Pulmonary artery endothelial cell (primary cell): ENCODE measurements at regions not wholly inside any gene's neighbourhood (a gene's known extent, or its start where the extent isn't known, plus 50 kb on each side); places are given as distances from the start of the nearest gene placed in this dataset.

Experiments used
- DNase-seq: peaks from one replicate; pipeline ENCODE4 v3.0.0-alpha.2; 2011; ENCODE audit warnings: low read depth, low spot score

DNA sequence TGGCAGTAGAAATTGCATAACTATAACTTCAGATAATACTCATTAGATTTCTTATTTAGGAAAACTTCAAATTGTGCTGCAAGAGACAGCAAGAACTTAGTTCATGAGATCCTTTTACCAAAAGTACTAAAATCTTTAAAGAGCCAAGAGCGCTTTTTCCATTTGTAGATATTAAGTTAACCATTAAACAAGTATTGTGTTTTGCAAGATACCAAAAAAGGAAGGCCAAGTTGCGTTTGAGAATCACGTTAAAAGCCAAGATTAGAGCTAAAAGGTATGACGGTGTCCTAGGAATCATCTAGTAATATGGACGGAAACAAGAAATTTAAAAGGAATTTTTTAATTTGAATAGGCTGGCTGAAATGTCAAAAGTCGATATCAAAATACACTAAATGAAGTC lies 361.3 kb upstream of the LYPLAL1 start:
- DNase-seq: no peak

DNA sequence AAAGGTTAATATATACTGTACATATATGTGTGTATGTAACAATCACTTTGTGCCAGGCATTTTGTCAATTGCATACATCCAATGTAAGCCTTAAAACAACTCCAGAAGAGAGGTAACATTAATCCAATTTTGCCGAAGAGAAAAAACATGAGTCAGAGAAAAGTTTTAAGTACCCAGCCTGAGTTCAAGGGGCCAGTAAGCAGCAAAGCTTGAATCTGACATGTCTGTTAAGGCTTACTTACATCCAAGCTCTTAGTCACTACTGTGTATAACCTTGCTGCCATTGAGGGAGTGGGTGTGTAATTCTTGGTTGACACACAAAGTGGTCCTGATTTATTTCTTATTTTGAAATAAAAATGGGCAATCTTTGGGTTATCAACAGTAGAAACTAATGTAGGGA lies 360.4 kb upstream of the LYPLAL1 start:
- no peak for DNase-seq

DNA sequence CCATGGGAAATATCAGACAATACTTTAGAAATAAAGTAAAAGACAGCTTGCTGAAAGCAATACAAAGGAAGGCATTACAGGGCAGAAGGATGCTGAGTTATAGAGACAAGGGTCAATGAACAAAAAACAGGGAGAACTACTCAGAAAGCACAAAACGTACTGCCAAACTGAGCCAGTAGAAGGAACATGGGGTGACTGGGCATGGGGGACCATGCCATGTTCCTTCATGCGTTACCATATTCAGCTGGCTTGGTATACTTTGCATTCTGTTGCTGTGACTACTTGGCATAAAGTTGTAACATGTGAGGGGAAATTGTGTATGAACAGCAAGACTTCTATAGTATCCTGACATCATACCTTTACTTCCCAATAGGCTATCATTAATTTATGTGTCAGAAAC lies 358.6 kb upstream of the LYPLAL1 start:
- no peak for DNase-seq

- DNase-seq: no peak
These were observed 356.6 kb upstream of the LYPLAL1 start for GRCh38 chr1:218817071-218817470.

DNA sequence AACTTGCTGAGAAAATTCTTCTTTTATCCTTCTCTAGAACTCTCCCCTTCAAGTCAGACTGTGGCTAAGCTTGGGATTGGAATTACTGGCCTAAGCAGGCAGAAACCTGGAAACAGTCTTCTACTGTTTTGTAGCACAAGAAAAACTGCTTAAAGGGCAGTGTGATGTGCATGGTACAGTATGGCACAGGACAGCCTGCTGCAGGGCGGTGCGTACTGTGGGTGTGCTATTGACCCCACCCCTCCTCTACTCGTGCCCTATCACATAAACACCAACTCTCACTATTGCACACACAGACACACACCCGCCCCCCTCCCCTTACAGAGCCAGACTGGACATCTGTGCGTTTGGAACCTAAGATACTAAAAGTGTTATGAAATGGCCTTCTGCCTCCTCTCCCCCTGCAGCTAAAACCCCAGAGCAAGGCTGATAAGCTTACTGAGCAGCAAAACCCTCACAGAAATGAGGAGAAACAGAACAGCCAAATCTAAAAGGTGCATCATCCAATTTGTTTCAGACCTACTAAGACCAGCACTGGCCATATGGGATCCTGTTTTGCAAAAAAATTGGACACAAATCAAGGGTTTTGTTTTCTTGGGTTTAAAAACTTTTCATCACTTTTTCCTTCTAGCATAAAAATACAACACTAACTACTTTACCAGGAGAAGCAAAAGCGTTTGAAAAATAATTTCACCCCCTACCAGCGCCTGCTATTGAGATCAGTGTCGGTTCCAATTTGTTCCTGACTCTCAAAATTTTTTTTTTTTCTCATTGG lies 355.8 kb upstream of the LYPLAL1 start:
- DNase-seq: no peak

- DNase-seq: no peak
These were observed 350.3 kb upstream of the LYPLAL1 start for GRCh38 chr1:218823291-218823900.

DNA sequence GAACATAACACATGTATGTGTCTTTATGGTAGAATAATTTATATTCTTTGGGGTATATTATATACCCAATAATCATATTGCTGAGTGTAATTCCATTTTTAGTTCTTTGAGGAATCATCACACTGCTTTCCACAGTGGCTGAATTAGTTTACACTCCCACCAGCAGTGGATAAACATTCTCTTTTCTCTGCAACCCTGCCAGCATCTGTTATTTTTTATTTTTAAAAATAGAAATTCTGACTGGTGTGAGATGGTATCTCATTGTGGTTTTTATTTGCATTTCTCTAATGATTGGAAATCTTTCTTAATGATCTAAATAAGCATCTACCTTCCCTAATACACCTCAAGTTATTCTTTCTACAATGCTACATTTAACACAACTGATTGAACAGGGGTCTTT lies 346.2 kb upstream of the LYPLAL1 start:
- DNase-seq: no peak

DNA sequence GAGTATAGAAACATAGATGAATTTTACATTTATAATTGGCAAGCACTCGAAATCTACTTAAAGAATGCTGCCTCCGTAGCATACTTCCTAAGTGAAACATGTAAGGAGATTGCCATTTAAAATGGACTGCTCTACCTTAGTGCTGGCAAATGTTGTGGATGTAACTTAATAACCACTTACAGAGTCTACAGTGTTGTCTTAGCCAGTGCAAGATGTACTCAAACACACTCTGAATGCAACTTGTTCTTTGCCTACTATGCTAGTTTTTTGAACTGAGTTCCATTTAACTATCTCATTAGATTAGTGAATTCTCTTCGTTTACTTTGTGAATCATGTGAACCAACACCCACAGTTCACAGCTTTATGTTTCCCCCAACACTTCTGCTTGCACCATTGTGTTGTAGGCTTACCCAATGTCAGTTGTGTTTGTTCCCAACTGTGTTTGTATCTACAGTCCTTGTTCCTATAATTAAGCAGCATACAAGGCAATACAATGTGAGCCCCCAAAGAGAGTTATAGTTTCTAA lies 345.5 kb upstream of the LYPLAL1 start:
- DNase-seq: no peak

GRCh38 chr1:218829097-218829496 lies 344.6 kb upstream of the LYPLAL1 start:
- no peak for DNase-seq

GRCh38 chr1:218835609-218836008 lies 338.1 kb upstream of the LYPLAL1 start:
- DNase-seq: no peak

DNA sequence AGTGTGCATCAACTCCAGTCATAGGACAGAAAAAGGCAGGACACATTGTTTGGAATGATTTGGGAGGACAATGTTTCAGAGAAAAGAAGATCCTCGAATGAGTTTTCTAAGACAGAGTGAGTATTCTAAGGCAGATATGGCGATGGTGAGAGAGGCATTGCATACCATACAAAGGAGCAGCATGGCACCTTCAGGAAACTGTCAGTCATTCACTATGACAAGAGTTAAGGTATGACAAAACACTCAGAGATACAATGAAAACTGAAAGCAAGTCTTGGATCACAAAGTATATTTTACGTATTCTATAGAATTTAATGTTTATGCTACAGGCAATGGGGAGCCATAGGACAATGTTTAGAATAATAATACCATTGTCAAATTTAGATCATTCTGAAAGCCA lies 337.4 kb upstream of the LYPLAL1 start:
- no peak for DNase-seq

GRCh38 chr1:218837051-218837450 lies 336.6 kb upstream of the LYPLAL1 start:
- DNase-seq: no peak

DNA sequence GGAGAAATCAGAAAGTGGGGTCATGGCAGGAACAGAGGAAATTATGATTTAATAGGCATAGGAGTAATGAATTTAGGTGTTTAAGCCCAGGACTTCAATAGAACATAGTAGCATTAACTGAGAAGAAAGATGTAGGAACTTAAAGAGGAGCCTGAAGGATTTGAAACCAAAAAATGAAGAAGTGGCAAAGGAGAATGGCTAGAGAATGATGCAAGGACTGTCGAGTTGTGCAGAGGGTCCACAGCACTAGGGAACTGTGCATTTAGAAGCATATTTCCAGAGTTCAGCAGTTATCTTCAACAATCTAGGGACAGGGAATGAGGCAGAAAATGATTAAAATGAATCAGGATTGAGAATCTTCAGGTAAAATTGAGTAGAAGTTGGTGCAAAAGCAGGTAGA lies 328.1 kb upstream of the LYPLAL1 start:
- DNase-seq: no peak

GRCh38 chr1:218846181-218846580 lies 327.5 kb upstream of the LYPLAL1 start:
- DNase-seq: no peak

DNA sequence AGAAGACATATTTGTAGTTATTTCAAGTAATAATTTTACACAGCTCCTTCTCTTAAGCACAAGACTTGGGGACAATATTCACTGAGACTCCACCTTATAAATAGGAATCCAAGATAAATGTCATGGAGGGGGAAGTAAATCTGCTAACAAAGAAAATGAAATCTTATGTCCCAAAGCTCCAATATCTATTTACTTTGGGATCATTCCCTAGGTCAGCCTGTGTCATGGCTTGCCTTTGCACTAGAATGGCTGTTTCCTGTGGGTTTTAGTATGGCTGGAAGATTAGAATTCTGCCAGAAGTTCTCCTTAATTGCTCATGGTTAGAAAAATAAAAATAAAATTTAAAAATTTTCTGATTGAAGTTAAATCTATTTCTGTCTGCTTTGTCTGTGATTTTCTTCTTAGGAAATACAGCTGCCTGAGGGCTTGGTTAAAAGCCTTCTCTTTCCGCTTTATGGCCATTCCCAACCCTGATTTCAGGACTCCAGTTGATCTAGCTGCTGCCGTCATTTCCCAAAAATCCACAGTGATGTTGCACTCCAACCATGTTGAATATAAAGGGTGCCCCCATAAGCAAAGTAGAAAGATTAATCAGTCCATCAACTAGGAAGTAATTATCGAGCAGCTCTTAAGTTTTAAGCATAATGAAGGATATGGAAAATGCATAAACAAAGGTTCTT lies 326.4 kb upstream of the LYPLAL1 start:
- no peak for DNase-seq

- no peak for DNase-seq
These were observed 325.7 kb upstream of the LYPLAL1 start for GRCh38 chr1:218848009-218848408.

DNA sequence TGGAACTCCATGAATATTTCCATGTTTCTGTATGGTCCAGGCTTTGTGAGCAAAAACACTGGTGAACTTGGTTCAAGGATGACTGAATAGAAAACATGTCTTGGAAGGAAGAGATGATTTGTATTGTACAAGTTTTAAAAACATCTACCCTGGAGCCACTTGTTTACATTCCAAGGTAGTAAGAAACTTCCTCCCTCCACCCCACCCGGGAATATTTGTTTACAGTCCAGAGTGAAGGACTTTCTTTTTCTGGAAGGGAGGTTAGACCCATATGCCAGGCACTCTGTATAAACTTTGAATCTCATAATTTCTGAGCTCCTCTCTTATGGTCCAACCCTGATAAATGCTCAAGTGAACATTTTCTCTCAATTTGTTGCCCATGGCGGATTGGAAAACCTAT lies 323.3 kb upstream of the LYPLAL1 start:
- no peak for DNase-seq

GRCh38 chr1:218851586-218851985 lies 322.1 kb upstream of the LYPLAL1 start:
- no peak for DNase-seq

- no peak for DNase-seq
These were observed 321.2 kb upstream of the LYPLAL1 start for GRCh38 chr1:218852527-218852926.

- DNase-seq: no peak
These were observed 309.7 kb upstream of the LYPLAL1 start for GRCh38 chr1:218863987-218864386.

DNA sequence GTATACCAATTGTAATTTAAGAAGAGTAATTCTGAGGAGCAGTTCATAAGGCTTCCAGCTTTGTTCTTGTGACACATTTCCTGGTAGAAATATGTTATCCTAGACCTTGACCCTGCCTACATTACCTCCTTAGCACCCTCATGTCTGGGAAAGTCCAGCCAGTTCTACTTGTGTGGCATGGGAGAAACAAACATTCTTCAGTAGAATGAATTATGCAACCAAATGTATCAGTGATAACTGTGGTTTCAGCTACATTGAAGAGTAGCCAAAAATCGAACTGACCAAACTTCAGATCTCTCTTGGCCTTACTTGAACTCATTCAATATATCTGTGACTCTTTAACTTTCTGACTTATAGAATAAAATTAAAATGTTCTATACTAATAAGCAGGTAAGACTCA lies 308.1 kb upstream of the LYPLAL1 start:
- DNase-seq: no peak

- DNase-seq: no peak
These were observed 307.2 kb upstream of the LYPLAL1 start for GRCh38 chr1:218866507-218866906.

GRCh38 chr1:218867066-218867465 lies 306.6 kb upstream of the LYPLAL1 start:
- DNase-seq: no peak
